HG03378 (cell line): ENCODE measurements at regions not wholly inside any gene's neighbourhood (a gene's known extent, or its start where the extent isn't known, plus 50 kb on each side); places are given as distances from the start of the nearest gene placed in this dataset.
"Not testable (repeated sequence)": the region's sequence is repeated elsewhere in the genome, so short reads cannot be mapped to it uniquely, and the experiment has no call there.

ENCODE experiments used
- ATAC-seq: cut with Tn5 transposase; IDR thresholded peaks from one replicate; pipeline ENCODE4 v1.9.1; 2021; ENCODE audit warnings: mild to moderate bottlenecking, moderate library complexity; ENCODE audit not compliant: unreplicated experiment

- ATAC-seq, result no peak
These were observed 160.1 kb upstream of the CCDC54 start for GRCh38 chr3:107217172-107217571.

GRCh38 chr3:107218864-107219269, 158.4 kb upstream of the CCDC54 start:
- ATAC-seq, result no peak

- no peak for ATAC-seq
These were observed 156.7 kb upstream of the CCDC54 start for GRCh38 chr3:107220538-107220937.

- no peak for ATAC-seq
These were observed 155.4 kb upstream of the CCDC54 start for GRCh38 chr3:107221856-107222255.

- no peak for ATAC-seq
These were observed 154.3 kb upstream of the CCDC54 start for GRCh38 chr3:107222907-107223306.

GRCh38 chr3:107224026-107224596, 153.1 kb upstream of the CCDC54 start:
- ATAC-seq, result no peak

- ATAC-seq, result no peak
These were observed 150.1 kb upstream of the CCDC54 start for GRCh38 chr3:107227091-107227490.

GRCh38 chr3:107233877-107234276, 143.4 kb upstream of the CCDC54 start:
- not testable (repeated sequence) for ATAC-seq

GRCh38 chr3:107235193-107235927, 141.9 kb upstream of the CCDC54 start:
- ATAC-seq, result no peak

- peak; percentile 66 for ATAC-seq
These were observed 141.3 kb upstream of the CCDC54 start for GRCh38 chr3:107235928-107236315.

- ATAC-seq, result no peak
These were observed 140.4 kb upstream of the CCDC54 start for GRCh38 chr3:107236655-107237337.

- ATAC-seq, result no peak
These were observed 138.5 kb upstream of the CCDC54 start for GRCh38 chr3:107238787-107239186.

GRCh38 chr3:107239703-107240102, 137.5 kb upstream of the CCDC54 start:
- ATAC-seq, result no peak

- ATAC-seq, result peak; percentile 90
These were observed 136.8 kb upstream of the CCDC54 start for GRCh38 chr3:107240183-107241091.

GRCh38 chr3:107241217-107241616, 136.0 kb upstream of the CCDC54 start:
- peak; percentile 29 for ATAC-seq

- ATAC-seq, result no peak
These were observed 134.7 kb upstream of the CCDC54 start for GRCh38 chr3:107242579-107242978.

- no peak for ATAC-seq
These were observed 130.1 kb upstream of the CCDC54 start for GRCh38 chr3:107247116-107247515.

GRCh38 chr3:107249132-107249531, 128.1 kb upstream of the CCDC54 start:
- no peak for ATAC-seq

- no peak for ATAC-seq
These were observed 127.0 kb upstream of the CCDC54 start for GRCh38 chr3:107250221-107250620.

- no peak for ATAC-seq
These were observed 125.4 kb upstream of the CCDC54 start for GRCh38 chr3:107251819-107252218.

GRCh38 chr3:107256963-107257362, 120.3 kb upstream of the CCDC54 start:
- ATAC-seq, result no peak
